HG03439 (cell line): ENCODE measurements at regions not wholly inside any gene's neighbourhood (a gene's known extent, or its start where the extent isn't known, plus 50 kb on each side); places are given as distances from the start of the nearest gene placed in this dataset.
"Not testable (repeated sequence)": the region's sequence is repeated elsewhere in the genome, so short reads cannot be mapped to it uniquely, and the experiment has no call there.

Experiments used
- ATAC-seq: cut with Tn5 transposase; IDR thresholded peaks from one replicate; pipeline ENCODE4 v1.9.1; 2021; ENCODE audit warnings: mild to moderate bottlenecking, moderate library complexity; ENCODE audit not compliant: unreplicated experiment

DNA sequence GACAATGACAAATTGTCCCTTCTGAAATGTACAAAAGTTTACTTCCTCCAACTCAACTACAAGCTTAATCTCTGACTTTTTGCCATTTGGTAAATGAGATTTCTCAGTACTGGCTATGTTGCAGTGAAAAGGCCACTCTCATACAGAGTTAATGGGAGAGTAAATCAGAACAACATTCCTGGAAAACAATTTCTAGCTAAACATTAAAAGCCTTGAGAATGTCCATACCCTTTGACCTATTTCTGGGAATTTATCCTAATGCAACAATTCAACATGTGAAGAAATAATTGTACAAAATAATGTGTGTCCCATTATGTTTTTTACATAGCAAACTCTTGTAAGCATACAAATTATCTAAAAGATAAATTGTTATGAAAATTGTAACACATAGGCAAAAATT, 56.3 kb upstream of the SPEF2 start:
- ATAC-seq = no peak

DNA sequence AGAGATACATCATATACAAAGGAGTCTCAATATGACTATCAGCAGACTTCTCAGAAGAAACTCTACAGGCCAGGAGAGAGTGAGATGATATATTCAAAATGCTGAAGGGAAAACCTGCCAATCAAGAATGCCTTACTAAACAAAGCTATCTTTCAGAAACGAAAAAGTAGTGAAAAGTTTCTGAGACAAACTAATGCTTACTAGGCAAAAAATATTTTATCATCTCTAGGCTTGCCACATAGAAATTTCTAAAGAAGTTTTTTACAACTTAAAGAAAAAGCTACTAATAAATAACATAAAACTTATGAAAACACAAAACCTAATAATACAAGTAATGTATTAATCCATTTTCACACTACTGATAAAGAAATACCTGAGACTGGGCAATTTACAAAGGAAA, 59.9 kb upstream of the SPEF2 start:
- ATAC-seq = no peak

DNA sequence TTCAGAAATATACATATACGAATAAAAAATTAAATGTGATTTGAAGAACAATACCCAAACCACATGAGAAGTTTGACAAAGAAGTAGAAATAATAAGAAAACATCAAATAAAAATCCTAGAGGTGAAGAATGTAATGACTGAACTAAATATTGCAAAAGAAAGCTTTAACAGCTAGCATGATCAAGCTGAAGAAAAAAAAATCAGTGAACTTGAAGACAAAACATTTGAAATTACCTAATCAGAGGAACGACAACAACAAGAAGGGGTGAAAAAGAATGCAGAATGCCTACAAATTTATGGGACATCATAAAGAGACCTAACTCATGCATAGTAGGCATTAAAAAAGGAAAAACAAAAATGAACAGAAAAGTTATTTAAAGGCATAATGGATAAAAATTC, 60.5 kb upstream of the SPEF2 start:
- no peak for ATAC-seq

DNA sequence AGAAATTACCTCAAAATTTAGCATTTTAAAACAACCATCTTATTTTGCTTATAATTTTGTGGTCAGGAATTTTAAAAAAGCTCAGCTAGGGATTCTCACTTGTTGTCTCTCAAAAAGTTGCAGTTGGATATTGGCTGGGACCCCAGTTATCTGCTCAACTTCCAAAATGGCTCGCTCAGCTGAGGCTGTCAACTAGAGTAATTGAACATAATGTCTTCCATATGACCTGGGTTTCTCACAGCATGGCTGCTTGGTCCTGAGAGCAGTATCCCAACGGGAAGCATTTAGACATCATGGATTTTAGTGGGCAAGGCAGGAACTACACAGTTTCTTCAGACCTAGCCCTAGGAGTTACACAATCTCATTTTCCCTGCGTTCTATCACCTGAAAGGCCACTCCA, 63.6 kb upstream of the SPEF2 start:
- ATAC-seq = no peak

DNA sequence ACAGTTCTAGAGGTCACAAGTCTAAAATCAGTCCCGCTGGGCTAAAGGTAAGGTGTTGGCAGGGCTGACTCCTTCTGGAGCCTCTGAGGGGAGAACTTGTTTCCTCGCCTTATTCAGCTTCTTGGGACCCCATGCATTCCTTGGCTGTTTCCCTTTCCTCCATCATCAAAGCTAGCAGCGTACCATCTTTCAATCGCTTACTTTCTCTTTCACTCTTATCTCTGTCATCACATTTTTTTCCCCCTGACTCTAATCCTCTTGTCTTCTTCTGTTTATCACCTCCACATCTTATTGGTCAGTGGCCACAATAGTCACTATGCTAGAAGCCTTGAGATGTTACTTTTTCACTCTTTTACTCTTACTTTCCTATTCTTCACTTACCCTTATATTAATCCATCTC, 72.5 kb upstream of the SPEF2 start:
- ATAC-seq = no peak

DNA sequence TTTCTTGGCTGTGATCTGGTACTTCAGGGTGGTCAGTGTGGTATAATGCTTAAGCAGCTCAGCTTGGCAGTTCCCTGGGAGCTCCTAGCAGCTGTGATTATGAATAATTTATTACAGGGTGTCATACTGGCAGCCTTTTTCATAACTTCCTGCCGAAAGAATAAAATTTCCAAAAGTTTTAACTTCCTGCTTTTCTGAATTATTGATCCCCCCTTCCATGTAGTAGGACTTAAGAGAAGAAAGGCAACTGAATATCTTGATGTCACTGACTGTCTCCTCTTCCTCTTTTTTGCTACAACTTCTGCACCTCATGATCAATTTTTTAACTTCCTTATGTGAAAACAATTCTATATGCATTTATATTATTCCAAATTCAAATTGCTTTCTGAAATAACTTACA, 74.3 kb upstream of the SPEF2 start:
- ATAC-seq = no peak

DNA sequence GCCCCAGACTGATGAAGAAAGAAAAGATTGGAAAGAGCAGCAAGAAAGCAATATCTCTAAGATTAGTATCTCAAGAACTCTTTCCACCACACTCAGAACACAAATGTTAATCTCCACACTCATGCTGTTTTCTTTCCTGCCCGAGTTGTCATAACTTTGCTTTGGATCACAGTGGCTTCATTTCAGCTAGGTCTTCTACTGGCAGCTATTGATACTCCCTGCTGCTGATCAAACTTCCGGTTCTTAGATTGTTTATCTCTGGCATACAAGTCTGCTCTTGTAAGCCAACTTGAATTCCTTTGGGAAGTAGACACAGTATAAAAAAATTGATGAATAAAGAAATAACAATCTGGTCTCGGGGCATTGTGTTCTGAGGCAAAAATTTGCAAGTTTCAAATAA, 77.7 kb upstream of the SPEF2 start:
- no peak for ATAC-seq

DNA sequence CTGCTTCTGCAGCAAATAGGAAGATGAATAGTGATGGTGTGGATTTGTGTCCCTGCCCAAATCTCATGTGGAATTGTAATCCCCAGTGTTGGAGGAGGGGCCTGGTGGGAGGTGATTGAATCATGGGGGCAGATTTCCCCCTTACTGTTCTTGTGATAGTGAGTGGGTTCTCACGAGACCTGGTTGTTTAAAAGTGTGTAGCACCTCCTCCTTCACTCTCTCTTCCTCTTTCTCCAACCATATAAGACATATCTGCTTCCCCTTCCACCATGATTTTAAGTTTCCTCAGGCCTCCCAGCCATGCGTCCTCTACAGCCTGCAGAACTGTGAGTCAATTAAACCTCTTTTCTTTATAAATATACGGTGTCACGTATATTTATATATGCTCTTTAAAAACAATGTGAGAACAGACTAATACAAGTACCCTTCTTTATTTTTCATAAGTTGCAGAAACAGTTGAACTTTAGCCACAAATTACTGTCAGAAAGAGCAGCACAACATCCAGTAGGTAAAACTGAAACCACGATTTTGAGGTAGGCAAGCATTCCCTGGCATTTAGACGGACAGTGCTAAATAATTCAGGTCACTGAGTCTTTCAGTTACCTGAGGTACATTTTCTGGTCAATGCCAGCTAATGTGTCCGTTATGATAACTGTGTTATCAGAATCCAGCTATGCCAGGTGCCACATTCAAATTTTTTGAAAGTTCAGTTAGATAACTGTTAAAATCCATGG, 79.3 kb upstream of the SPEF2 start:
- ATAC-seq = no peak

DNA sequence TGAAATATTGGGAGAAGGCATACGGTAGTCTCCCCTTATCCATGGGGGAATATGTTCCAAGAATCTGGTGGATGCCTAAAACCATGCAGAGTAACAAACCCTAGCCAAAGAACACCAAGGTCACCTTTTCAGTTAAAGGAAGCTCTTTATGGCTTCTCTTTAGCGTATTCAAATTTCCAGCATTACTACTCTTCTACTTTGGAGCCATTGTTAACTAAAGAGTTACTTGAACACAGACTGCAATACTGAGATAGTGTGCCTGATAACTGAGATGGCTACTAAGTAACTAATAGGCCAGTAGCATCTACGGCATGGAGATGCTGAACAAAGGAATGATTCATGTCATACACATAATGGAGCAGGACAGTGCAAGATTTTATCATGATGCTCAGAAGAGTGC, 84.5 kb upstream of the SPEF2 start:
- ATAC-seq = no peak

DNA sequence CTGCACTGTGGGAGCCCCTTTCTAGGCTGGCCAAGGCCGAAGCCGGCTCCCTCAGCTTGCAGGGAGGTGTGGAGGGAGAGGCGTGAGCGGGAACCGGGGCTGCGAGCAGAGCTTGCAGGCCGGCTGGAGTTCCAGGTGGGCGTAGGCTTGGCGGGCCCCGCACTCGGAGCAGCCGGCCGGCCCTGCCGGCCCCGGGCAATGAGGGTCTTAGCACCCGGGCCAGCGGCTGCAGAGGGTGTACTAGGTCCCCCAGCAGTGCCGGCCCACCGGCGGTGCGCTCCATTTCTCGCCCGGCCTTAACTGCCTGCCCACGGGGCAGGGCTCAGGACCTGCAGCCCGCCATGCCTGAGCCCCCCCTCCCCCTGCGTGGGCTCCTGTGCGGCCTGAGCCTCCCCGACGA, 86.1 kb upstream of the SPEF2 start:
- ATAC-seq = not testable (repeated sequence)

DNA sequence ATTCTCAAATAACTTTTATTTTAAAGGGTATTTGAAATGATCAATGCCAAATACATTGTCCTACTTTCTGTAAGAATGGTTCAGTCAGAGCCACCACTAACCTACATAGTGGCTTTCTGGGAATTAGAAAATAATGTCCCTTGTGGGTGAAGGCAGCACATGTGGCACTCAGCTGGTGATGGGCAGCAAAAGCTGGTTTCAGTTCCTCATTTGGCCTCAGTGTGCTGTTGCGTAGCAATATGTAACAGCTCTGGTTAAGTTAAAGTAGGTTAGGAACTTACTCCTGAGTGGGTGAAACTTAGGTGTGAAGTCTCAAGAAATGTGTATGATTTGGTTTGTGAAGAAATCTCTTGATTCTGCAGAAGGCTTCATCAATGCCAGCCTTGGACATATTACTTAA, 99.6 kb upstream of the SPEF2 start:
- ATAC-seq = peak; percentile 94

DNA sequence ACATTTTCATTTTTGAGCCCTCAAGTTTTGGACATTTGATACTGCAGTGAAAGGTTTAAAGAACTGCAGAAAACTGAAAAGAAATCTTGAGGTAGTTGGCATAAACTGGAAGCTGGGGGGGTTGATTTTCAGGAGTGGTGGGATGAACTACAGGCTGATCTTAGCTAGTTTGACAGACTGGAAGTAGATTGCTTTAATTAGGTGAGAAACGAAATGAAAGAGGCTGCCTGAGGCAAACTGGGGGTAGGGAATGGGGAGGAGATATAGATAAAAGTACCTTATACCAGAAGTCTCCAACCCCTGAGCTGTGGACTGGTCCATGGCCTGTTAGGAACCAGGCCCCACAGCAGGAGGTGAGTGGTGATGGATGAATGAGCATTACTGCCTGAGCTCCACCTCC, 101.4 kb upstream of the SPEF2 start:
- no peak for ATAC-seq

DNA sequence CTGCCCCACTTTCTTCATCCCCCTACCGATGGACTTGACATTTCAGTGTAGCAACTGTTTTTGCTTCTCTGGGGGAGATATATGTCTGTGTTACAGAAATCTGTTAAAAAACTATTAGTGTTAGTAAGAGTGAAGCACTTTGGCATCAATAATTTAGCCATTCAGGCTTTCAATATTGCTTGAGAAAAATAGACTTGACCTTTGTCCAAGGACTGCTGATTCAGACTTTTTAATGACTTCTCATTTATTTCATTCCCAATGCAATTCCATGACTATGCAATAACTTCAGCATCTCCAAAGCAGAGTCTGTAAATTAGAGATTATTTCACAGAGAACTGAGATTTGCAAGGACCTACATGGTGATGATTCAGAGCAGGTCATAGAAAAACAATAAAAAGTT, 104.1 kb upstream of the SPEF2 start:
- no peak for ATAC-seq

DNA sequence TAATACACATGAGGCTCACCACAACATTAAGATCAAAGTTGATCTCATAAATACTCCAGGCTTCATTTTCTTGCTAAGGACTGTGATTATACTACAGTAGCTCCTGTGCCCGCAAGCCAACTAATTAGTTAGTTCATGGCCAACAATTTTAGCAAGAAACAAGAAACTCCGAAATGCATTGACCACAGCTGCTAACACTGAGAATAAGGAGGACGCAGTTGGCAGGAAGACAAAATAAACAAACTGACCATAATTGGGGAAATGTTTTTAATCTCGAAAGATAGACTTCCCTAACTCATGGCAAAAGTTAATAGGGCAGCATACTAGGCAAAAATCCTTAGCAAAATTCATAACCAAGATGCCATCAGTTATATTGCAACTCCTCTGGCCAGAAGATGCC, 115.5 kb upstream of the SPEF2 start:
- no peak for ATAC-seq

DNA sequence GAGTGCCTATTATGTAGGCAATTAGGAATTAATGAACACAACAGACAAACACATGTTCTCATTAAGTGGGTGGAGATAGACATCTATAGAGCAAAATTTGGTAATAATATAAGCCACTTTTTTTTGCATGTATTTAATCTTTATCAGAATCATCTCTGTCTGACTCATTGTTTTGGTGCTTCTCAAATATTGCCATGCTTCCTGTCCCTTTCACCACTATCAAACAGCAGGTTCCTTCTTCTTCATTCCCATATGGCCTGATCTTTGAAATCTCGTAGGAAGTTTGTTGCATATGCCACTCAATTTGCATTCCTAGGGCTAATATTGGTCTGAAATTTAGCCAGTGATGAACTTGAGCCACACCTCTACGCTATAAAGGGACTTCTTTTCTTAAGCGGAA, 128.9 kb upstream of the SPEF2 start:
- no peak for ATAC-seq

DNA sequence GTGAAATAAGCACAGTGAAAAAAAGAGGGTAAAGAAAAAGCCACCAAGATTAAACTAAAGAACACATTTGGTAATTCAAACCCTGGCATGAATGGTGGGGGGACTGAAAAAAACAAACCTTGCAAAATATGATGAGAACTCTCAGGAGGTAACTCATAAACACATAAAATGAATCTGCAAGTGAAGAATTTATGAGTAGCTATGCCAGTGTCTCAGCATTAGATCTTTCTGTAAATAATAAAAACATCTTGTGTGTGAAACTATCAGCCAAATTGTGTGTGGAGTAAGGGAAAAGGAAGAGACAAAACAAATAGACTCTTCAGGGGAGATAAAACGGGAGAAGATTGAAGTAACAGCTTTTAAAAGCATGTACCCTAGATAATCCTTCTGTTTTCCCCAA, 129.6 kb upstream of the SPEF2 start:
- no peak for ATAC-seq

DNA sequence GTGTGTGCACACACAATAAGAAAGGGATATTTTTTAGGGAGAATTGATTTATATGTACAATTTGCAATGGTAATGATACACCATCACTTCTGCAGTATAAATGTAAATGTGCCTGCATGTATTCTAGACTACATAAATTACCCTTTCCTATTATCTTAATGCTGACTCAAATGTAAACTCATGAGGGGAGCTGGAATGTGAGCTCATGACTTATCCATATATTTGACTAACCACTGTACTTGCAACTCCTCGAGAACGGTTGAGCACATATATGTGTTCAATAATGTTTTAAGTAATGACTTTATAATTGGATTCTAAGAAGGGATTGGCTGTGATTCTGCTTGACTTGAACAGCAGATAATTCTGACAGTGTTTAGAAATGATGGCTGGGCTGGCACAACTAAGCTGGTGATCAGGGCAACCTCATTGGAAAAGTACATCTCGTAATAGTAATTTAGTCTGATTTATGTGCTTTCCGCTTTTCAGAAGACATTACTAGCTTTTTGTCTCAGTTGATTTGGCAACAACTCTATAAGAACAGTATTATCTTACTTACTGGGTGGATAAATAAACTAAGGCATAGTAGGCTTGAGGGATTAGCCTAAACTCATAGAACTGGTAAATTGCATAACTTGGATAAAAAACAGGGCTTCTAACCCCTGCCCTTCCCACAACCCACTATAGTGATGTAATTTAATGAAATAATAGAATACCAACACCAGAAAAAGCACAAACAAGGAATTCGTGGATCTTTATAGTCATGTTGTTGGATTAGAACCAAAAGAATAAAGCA, 130.2 kb upstream of the SPEF2 start:
- ATAC-seq = no peak

DNA sequence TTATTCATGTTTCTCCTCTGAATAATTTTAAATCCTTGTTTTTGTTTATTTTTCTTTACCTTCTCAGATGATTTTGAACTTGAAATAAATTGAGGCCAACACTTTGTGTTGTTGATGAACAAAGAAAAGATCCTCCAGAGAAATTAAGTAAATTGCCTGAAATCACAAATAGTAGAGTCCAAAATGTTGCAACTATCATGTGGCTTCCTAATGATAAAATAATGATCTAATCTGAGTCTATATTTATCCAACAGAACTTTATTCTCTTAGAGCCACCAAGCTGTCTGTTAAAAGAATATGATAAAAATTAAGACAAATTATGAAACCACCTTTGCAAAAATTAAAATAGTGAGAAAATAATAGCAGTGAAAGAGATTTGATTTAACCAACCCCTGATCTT, 132.2 kb upstream of the SPEF2 start:
- ATAC-seq = no peak

DNA sequence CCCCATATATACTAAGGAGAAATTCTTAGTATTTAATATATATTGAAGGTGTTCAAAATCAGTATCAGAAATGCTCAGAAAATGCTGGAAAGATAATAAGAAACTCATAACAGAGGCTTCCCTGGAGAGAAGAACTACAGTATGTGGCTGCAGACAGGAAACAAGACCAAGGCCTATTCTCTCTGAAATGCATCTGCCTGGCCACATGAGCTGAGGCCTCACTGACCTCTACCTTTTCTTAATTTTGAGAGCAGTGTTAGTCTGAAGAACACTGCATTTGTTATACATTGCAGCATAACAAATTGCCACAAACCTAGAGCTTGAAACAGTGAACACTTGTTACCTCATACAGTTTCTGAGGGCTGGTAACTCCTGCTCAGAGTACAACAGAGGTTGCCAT, 133.4 kb upstream of the SPEF2 start:
- no peak for ATAC-seq

DNA sequence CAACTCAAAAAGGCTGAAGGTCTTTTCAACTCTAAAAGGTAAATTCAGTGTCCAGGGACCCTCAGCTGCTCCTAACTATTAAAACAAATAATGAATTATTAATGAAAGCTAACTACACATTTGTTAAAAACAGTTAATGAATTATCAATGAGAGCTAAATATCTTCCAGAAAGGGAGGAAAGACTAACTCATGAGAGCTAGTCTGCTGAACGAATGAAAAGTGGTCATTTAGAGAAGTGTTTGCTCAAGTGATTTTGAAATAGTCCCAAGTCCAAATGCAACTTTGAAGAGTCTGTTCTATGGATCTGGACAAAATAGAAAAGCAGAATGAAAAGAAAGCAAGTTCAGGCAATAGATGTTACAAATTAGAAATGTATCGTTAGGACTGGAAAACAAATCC, 133.9 kb upstream of the SPEF2 start:
- ATAC-seq = no peak

DNA sequence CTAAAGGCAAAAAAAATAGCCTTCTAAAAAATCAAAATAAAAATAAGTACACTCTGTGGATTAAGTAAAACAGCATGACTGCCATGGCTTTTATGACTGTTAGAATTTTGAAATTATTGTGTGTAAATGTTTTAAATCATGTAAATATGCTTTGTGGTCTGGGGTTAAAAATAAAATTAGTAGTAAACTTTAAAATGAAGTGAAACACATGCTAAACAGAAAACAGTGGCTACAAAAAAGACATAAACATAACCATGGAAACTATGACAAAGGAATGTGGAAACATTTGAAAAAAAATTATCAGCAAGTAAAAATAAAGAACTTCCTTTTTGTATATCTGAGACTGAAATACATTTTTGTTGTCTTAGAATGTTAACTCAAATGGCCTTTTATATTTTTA, 134.5 kb upstream of the SPEF2 start:
- ATAC-seq = no peak

DNA sequence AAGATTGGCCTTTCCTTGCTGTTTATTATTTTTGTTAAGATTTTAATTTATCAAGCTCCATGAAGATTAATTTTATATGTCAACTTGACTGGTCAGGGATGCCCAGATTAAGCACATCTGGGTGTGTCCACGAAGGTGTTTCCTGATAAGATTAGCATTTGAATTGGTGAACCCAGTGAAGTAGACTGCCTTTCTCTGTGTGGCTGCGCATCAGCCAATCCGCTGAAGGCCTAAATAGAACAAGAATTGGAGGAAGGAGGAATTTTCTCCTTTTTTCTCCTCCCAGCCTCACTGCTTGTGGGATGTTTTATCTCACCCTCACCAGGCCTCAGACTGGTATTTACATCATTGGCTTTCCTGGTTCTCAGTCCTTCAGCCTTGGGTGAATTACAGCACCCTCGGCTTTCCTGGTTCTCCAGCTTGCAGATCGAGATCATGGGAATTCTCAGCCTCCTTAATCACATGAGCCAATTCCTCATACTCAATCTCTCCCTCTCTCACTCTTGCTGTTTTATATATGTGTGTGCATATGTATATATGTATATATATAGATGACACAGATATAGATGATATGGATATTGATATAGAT, 135.4 kb upstream of the SPEF2 start:
- ATAC-seq = no peak
